ENCODE measurements at regions not wholly inside any gene's neighbourhood (a gene's known extent, or its start where the extent isn't known, plus 50 kb on each side); places are given as distances from the start of the nearest gene placed in this dataset.
"Not testable (repeated sequence)": the region's sequence is repeated elsewhere in the genome, so short reads cannot be mapped to it uniquely, and the experiment has no call there.

DNA sequence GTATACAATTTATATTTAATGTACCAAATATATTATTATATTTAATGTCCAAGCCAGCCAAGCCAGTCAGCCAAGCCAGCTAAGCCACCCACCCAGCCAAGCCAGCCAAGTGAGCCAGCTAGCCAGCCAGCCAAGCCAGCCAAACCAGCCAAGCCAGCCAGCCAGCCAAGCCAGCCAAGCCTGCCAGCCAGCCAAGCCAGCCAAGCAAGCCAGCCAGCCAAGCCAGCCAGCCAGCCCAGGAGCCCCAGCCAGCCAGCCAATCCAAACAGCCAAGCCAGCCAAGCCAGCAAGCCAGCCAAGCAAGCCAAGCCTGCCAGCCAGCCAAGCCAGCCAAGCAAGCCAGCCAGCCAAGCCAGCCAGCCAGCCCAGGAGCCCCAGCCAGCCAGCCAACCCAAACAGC is 1596.3 kb downstream of the RPIA start:
- not testable (repeated sequence) for H3K27ac Mint-ChIP-seq; H3K4me3 Mint-ChIP-seq; H3K4me1 Mint-ChIP-seq (ENCODE audit: unreplicated experiment); H3K9me3 Mint-ChIP-seq; H3K36me3 Mint-ChIP-seq; H3K27me3 Mint-ChIP-seq; DNase-seq (ENCODE audit: extremely low spot score, unreplicated experiment)

DNA sequence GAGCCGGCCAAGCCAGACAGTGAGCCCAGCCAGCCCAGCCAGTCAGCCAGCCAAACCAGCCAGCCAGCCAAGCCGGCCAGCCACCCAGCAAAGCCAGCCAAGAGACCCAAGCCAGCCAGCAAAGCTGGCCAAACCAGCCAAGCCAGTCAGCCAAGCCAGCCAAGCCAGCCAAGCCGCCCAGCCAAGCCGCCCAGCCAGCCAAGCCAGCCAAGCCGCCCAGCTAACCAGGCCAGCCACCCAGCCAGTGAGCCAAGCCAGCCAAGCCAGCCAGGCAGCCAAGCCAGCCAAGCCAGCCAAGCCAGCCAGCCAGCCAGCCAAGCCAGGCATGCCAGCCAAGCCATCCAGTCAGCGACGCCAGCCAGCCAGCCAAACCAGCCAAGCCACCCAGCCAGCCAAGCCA is 1596.9 kb downstream of the RPIA start:
- H3K36me3 Mint-ChIP-seq; H3K9me3 Mint-ChIP-seq; H3K27ac Mint-ChIP-seq; H3K4me3 Mint-ChIP-seq; H3K27me3 Mint-ChIP-seq; H3K4me1 Mint-ChIP-seq (ENCODE audit: unreplicated experiment): not testable (repeated sequence)
- peak; percentile 60 for DNase-seq (ENCODE audit: extremely low spot score, unreplicated experiment)

DNA sequence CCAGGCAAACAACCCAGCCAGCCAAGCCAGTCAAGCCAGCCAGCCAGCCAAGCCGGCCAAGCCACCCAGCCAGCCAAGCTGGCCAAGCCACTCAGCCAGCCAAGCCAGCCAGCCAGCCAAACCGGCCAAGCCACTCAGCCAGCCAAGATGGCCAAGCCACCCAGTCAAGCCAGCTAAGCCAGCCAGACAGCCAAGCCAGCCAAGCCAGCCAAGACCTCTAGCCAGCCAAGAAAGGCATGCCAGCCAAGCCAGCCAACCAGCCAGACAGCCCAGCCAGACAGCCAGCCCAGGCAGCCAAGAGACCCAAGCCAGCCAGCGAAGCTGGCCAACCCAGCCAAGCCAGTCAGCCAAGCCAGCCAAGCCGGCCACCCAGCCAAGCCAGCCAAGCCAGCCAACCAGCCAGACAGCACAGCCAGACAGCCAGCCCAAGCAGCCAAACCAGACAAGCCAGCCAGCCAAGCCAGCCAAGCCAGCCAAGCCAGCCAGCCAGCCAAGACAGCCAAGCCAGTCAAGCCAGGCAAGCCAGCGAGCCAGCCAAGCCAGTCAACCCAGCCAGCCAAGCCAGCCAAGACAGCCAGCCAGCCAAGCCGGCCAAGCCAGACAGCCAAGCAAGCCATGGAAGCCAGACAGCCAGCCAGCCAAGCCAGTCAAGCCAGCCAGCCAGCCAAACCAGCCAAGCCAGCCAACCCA is 1598.0 kb downstream of the RPIA start:
- H3K9me3 Mint-ChIP-seq; H3K4me3 Mint-ChIP-seq; H3K27me3 Mint-ChIP-seq; H3K4me1 Mint-ChIP-seq (ENCODE audit: unreplicated experiment); H3K27ac Mint-ChIP-seq; H3K36me3 Mint-ChIP-seq: not testable (repeated sequence)
- peak; percentile 51 for DNase-seq (ENCODE audit: extremely low spot score, unreplicated experiment)

DNA sequence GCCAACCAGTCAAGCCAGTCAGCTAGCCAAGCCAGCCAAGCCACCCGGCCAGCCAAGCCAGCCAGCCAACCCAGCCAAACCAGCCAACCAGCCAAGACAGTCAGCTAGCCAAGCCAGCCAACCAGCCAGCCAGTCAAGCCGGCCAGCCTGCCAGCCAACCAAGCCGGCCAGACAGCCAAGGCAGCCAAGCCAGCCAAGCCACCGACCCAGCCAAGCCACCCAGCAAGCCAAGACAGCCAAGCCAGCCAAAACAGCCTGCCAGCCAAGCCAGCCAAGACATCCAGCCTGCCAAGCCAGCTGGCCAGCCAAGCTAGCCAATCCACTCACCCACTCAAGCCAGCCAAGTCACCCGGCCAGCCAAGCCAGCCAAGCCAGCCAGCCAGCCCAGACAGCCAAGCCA is 1599.2 kb downstream of the RPIA start:
- H3K9me3 Mint-ChIP-seq; H3K4me3 Mint-ChIP-seq; H3K27me3 Mint-ChIP-seq; DNase-seq (ENCODE audit: extremely low spot score, unreplicated experiment); H3K36me3 Mint-ChIP-seq; H3K27ac Mint-ChIP-seq; H3K4me1 Mint-ChIP-seq (ENCODE audit: unreplicated experiment): not testable (repeated sequence)

DNA sequence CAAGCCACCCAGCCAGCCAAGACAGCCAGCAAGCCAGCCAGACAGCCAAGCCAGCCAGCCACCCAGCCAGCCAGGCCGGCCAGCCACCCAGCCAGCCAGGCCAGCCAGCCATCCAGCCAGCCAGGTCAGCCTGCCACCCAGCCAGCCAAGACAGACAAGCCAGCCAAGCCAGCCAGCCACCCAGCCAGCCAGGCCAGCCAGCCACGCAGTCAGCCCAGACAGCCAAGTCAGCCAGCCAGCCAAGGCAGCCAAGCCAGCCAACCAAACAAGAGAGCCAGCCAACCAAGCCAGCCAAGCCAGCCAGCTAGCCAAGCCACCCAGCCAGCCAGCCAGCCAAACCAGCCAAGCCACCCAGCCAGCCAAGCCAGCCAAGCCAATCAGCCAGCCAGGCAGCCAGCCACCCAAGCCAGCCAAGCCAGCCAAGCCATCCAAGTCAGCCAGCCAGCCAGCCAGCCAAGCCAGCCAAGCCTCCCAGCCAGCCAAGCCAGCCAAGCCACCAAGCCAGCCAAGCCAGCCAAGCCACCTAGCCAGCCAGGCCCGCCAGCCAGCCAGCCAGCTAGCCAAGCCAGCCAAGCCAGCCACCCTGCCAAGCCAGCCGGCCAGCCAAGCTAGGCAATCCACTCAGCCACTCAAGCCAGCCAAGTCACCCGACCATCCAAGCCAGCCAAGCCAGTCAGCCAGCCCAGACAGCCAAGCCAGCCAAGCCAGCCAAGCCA is 1599.9 kb downstream of the RPIA start:
- not testable (repeated sequence) for H3K27ac Mint-ChIP-seq; H3K4me3 Mint-ChIP-seq; H3K4me1 Mint-ChIP-seq (ENCODE audit: unreplicated experiment); H3K9me3 Mint-ChIP-seq; H3K36me3 Mint-ChIP-seq; H3K27me3 Mint-ChIP-seq
- DNase-seq (ENCODE audit: extremely low spot score, unreplicated experiment), result peak; percentile 74

DNA sequence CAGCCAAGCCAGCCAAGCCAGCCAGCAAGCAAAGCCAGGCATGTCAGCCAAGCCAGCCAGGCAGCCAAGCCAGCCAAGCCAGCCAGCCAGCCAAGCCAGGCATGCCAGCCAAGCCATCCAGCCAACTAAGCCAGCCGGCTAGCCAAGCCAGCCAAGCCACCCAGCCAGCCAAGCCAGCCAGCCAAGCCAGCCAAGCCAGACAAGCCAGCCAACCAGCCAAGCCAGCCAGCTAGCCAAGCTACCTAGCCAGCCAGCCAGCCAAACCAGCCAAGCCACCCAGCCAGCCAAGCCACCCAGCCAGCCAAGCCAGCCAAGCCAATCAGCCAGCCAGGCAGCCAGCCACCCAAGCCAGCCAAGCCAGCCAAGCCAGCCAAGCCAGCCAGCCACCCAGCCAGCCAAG is 1600.5 kb downstream of the RPIA start:
- not testable (repeated sequence) for H3K4me1 Mint-ChIP-seq (ENCODE audit: unreplicated experiment); H3K4me3 Mint-ChIP-seq; H3K36me3 Mint-ChIP-seq; H3K27me3 Mint-ChIP-seq; H3K9me3 Mint-ChIP-seq; H3K27ac Mint-ChIP-seq
- DNase-seq (ENCODE audit: extremely low spot score, unreplicated experiment), result peak; percentile 67

DNA sequence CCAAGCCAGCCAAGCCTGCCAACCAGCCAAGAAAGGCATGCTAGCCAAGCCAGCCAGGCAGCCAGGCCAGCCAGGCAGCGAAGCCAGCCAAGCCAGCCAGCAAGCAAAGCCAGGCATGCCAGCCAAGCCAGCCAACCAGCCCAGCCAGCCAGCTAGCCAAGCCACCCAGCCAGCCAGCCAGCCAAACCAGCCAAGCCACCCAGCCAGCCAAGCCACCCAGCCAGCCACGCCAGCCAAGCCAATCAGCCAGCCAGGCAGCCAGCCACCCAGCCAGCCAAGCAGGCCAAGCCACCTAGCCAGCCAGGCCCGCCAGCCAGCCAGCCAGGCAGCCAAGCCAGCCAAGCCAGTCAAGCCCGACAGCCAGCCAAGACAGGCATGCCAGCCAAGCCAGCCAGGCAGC is 1601.0 kb downstream of the RPIA start:
- not testable (repeated sequence) for H3K4me3 Mint-ChIP-seq; H3K27ac Mint-ChIP-seq; H3K9me3 Mint-ChIP-seq; H3K4me1 Mint-ChIP-seq (ENCODE audit: unreplicated experiment); H3K27me3 Mint-ChIP-seq; H3K36me3 Mint-ChIP-seq
- DNase-seq (ENCODE audit: extremely low spot score, unreplicated experiment), result peak; percentile 71

DNA sequence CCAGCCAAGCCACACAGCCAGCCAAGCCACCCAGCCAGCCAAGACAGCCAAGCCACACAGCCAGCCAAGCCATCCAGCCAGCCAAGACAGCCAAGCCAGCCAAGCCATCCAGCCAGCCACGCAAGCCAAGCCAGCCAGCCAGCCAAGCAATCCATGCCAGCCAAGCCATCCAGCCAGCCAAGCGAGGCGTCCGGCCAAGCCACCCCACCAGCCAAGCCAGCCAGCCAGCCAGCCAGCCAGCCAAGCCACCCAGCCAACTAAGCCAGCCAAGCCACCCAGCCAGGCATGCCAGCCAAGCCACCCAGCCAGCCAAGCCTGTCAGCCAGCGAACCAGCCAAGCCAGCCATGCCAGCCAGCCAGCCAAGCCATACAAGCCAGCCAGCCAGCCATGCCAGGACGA is 1601.8 kb downstream of the RPIA start:
- not testable (repeated sequence) for H3K4me1 Mint-ChIP-seq (ENCODE audit: unreplicated experiment); H3K27ac Mint-ChIP-seq; H3K27me3 Mint-ChIP-seq; H3K9me3 Mint-ChIP-seq; H3K4me3 Mint-ChIP-seq; H3K36me3 Mint-ChIP-seq
- peak; percentile 78 for DNase-seq (ENCODE audit: extremely low spot score, unreplicated experiment)

DNA sequence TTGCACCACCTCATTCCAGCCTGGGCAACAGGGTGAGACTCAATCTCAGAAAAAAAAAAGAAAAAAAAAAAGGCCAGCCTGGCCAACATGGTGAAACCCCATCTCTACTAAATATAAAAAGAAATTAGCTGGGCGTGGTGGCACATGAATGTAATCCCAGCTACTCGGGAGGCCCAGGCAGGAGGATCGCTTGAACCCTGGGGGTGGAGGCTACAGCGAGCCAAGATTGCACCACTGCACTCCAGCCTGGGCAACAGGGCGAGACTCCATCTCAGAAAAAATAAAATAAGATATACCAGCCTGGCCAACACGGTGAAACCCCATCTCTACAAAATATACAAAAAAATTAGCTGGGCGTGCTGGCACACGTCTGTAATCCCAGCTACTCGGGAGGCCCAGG is 1602.3 kb downstream of the RPIA start:
- peak; percentile 64 for DNase-seq (ENCODE audit: extremely low spot score, unreplicated experiment)
- not testable (repeated sequence) for H3K9me3 Mint-ChIP-seq; H3K27ac Mint-ChIP-seq; H3K4me1 Mint-ChIP-seq (ENCODE audit: unreplicated experiment); H3K36me3 Mint-ChIP-seq; H3K4me3 Mint-ChIP-seq; H3K27me3 Mint-ChIP-seq

DNA sequence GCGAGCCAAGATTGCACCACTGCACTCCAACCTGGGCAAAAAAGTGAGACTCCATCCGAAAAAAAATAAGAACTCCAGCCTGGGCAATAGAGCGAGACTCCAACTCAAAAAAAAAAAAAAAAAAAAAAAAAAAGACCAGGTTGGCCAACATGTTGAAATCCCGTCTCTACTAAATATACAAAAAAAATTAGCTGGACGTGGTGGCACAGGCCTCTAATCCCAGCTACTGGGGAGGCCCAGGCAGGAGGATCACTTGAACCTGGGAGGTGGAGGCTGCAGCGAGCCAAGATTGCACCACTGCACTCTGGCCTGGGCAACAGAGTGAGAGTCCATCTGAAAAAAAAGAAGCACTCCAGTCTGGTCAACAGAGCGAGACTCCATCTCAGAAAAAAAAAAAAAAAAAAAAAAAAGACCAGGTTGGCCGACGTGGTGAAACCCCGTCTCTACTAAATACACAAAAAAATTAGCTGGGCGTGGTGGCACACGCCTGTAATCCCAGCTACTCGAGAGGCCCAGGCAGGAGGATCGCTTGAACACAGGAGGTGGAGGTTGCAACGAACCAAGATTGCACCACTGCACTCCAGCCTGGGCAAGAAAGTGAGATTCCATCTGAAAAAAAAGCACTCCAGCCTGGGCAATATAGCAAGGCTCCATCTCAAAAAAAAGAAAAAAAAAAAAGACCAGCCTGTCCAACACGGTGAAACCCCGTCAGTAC is 1603.7 kb downstream of the RPIA start:
- not testable (repeated sequence) for H3K9me3 Mint-ChIP-seq; H3K4me1 Mint-ChIP-seq (ENCODE audit: unreplicated experiment); H3K36me3 Mint-ChIP-seq; H3K27me3 Mint-ChIP-seq; H3K27ac Mint-ChIP-seq; H3K4me3 Mint-ChIP-seq; DNase-seq (ENCODE audit: extremely low spot score, unreplicated experiment)

DNA sequence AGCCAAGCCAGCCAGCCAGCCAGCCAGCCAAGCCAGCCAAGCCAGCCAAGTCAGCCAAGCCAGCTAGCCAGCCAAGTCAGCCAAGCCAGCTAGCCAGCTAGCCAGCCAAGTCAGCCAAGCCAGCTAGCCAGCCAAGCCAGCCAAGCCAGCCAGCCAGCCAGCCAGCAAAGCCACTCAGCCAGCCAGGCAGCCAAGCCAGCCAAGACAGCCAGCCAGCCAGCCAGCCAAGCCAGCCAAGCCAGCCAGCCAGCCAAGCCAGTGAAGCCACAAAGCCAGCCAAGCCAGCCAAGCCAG is 1605.0 kb downstream of the RPIA start:
- not testable (repeated sequence) for H3K4me1 Mint-ChIP-seq (ENCODE audit: unreplicated experiment); H3K27ac Mint-ChIP-seq; H3K36me3 Mint-ChIP-seq; H3K27me3 Mint-ChIP-seq; H3K4me3 Mint-ChIP-seq; H3K9me3 Mint-ChIP-seq
- peak; percentile 68 for DNase-seq (ENCODE audit: extremely low spot score, unreplicated experiment)

DNA sequence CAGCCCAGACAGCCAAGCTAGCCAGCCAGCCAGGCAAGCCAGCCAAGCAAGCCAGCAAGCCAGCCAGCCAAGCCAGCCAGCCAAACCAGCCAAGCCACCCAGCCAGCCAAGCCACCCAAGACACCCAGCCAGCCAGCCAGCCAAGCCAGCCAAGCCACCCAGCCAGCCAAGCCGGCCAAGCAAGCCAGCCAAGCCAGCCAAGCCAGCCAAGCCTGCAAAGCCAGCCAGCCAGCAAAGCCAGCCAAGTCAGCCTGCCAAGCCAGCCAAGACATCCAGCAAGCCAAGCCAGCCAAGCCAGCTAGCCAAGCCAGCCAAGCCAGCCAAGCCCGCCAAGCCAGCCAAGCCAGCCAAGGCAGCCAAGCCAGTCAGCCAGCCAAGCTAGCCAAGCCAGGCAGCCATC is 1606.2 kb downstream of the RPIA start:
- not testable (repeated sequence) for H3K9me3 Mint-ChIP-seq; H3K27me3 Mint-ChIP-seq; H3K36me3 Mint-ChIP-seq; H3K4me1 Mint-ChIP-seq (ENCODE audit: unreplicated experiment); H3K4me3 Mint-ChIP-seq; H3K27ac Mint-ChIP-seq
- peak; percentile 52 for DNase-seq (ENCODE audit: extremely low spot score, unreplicated experiment)

DNA sequence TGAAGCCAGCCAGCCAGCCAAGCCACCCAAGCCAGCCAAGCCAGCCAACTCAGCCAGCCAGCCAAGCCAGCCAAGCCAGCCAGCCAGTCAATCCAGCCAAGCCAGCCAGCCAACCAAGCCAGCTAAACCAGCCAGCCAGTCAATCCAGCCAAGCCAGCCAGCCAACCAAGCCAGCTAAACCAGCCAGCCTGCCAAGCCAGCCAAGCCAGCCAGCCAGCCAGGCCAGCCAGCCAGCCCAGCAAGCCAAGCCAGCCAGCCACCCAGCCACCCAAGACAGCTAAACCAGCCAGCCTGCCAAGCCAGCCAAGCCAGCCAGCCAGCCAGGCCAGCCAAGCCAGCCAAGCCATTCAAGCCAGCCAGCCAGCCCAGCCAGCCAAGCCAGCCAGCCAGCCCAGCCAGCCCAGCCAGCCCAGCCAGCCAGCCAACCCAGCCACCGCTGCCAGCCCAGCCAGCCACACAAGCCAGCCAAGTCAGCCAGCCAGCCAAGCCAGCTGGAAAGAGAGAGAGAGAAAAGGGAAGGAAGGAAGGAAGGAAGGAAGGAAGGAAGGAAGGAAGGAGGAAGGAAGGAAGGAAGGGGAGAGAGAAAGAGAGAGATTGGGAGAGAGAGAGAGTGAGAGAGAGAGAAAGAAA is 1606.8 kb downstream of the RPIA start:
- not testable (repeated sequence) for H3K9me3 Mint-ChIP-seq; H3K4me1 Mint-ChIP-seq (ENCODE audit: unreplicated experiment); H3K27ac Mint-ChIP-seq; H3K4me3 Mint-ChIP-seq; H3K27me3 Mint-ChIP-seq; H3K36me3 Mint-ChIP-seq
- peak; percentile 54 for DNase-seq (ENCODE audit: extremely low spot score, unreplicated experiment)

DNA sequence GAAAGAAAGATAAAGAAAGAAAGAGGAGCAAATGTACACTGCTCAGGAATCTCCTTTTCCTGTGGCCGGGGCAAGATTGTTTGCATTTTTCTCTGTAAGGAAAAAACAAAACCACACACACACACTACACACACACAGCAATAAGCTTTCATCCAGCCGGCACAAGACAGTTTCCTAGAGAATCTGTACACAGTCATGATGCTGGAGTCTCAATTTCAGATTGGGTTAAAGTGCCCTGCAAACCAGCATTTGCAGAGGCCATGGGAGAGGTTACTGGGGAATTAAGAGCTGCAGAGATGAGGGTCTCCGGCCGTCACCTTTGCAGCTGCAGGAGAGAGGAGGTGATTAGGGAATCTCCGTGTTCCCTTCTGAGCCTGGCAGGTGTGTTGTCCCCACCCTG is 1607.5 kb downstream of the RPIA start:
- not testable (repeated sequence) for H3K9me3 Mint-ChIP-seq; H3K4me1 Mint-ChIP-seq (ENCODE audit: unreplicated experiment); DNase-seq (ENCODE audit: extremely low spot score, unreplicated experiment); H3K36me3 Mint-ChIP-seq; H3K27me3 Mint-ChIP-seq; H3K27ac Mint-ChIP-seq; H3K4me3 Mint-ChIP-seq

Data from type B pancreatic cell (in vitro differentiated cells).